OCI-LY3 (cell line): ENCODE measurements at regions not wholly inside any gene's neighbourhood (a gene's known extent, or its start where the extent isn't known, plus 50 kb on each side); places are given as distances from the start of the nearest gene placed in this dataset.

ENCODE experiments used
- EZH2phosphoT487 ChIP-seq: fragments of 200-600 bp; shearing (Covaris generic); IDR thresholded peaks from 2 replicates; pipeline ENCODE4 v1.6.1; 2018; ENCODE audit warnings: antibody characterized with exemption, mixed run types, low read depth
- TF ChIP-seq, protein P1 (sequence below): fragments of 200-600, 300-600 bp; sonication (generic); IDR thresholded peaks from 2 replicates; pipeline ENCODE4 v1.5.1; 2014; ENCODE audit warnings: antibody characterized with exemption, low read length, low read depth

DNA sequence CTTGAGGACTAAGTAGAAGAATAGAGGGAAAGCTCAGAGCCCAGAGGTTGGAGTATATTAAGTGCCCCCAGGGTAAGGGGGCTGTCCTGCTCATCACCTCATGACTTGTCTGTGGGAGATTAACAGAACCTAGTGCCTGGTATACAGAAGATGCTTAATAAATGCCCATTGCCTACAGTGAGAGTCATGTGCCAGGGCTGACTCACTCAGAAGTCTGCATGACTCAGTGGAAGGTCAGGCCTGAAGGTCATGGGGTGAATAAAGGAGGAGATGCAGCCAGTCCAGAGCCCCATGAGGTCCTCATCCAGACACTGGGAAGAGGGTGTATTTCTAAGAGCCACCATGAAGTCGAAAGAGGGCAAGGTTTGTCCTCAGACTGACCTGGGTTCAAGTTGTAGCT, 62.5 kb upstream of the TLE3 start:
- TF ChIP-seq, protein P1, sequence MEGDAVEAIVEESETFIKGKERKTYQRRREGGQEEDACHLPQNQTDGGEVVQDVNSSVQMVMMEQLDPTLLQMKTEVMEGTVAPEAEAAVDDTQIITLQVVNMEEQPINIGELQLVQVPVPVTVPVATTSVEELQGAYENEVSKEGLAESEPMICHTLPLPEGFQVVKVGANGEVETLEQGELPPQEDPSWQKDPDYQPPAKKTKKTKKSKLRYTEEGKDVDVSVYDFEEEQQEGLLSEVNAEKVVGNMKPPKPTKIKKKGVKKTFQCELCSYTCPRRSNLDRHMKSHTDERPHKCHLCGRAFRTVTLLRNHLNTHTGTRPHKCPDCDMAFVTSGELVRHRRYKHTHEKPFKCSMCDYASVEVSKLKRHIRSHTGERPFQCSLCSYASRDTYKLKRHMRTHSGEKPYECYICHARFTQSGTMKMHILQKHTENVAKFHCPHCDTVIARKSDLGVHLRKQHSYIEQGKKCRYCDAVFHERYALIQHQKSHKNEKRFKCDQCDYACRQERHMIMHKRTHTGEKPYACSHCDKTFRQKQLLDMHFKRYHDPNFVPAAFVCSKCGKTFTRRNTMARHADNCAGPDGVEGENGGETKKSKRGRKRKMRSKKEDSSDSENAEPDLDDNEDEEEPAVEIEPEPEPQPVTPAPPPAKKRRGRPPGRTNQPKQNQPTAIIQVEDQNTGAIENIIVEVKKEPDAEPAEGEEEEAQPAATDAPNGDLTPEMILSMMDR: no peak
- TF ChIP-seq EZH2phosphoT487: no peak
